ENCODE measurements at regions not wholly inside any gene's neighbourhood (a gene's known extent, or its start where the extent isn't known, plus 50 kb on each side); places are given as distances from the start of the nearest gene placed in this dataset.

- no peak for DNase-seq
Measured at GRCh38 chr14:104322531-104323366, 184.4 kb downstream of the KIF26A start.

- DNase-seq, result no peak
Measured at GRCh38 chr14:104323551-104324175, 185.3 kb downstream of the KIF26A start.

- DNase-seq, result no peak
Measured at GRCh38 chr14:104326848-104327247, 188.5 kb downstream of the KIF26A start.

GRCh38 chr14:104328607-104329006, 190.2 kb downstream of the KIF26A start:
- no peak for DNase-seq

GRCh38 chr14:104329793-104330192, 191.4 kb downstream of the KIF26A start:
- no peak for DNase-seq

- no peak for DNase-seq
Measured at GRCh38 chr14:104331871-104332605, 193.7 kb downstream of the KIF26A start.

GRCh38 chr14:104332634-104333270, 194.4 kb downstream of the KIF26A start:
- no peak for DNase-seq

- DNase-seq, result no peak
Measured at GRCh38 chr14:104333646-104334423, 195.4 kb downstream of the KIF26A start.

GRCh38 chr14:104334424-104335161, 196.2 kb downstream of the KIF26A start:
- no peak for DNase-seq

- no peak for DNase-seq
Measured at GRCh38 chr14:104335176-104335575, 196.8 kb downstream of the KIF26A start.

GRCh38 chr14:104335611-104336010, 197.2 kb downstream of the KIF26A start:
- no peak for DNase-seq

- no peak for DNase-seq
Measured at GRCh38 chr14:104337351-104337750, 199.0 kb downstream of the KIF26A start.

- DNase-seq, result no peak
Measured at GRCh38 chr14:104339361-104339760, 201.0 kb downstream of the KIF26A start.

- DNase-seq, result no peak
Measured at GRCh38 chr14:104339829-104340228, 201.4 kb downstream of the KIF26A start.

- DNase-seq, result no peak
Measured at GRCh38 chr14:104341532-104342434, 203.4 kb downstream of the KIF26A start.

- DNase-seq, result no peak
Measured at GRCh38 chr14:104342435-104343293, 204.3 kb downstream of the KIF26A start.

GRCh38 chr14:104343294-104343625, 204.9 kb downstream of the KIF26A start:
- DNase-seq, result no peak

- DNase-seq, result no peak
Measured at GRCh38 chr14:104343690-104344640, 205.6 kb downstream of the KIF26A start.
